ENCODE measurements at regions not wholly inside any gene's neighbourhood (a gene's known extent, or its start where the extent isn't known, plus 50 kb on each side); places are given as distances from the start of the nearest gene placed in this dataset.

DNA sequence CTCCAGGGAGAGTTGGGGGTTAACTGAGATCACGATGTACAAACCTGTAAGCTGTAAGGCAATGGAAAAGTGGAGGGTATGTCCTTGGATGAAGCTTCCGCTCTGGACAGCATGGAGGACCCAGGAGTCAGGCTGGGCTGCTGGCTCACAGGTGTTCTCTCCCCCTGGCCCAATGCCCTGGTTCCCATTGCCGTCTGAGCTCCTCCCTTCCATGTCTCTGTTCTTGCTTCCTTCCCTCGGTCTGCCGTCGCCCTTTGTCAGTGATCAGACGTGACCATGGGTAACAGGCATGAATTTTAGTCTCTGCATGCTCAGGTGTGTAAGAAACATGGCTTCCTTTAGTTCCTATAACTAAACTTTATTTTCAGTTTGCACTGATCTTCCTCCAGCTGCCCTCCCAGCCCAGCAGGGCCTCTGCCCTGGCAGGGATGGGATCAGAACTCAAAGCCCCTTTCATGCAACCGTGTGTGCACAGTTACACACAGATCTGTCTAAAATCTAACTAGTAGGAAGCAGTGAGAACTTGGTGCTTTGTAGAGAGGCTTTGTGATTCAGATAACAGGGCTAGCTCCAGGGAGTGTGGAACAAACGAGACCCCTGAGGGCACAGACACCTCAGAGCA lies 51.7 kb upstream of the KCNMB1 start:
- DNase-seq, result no peak
- Histone ChIP-seq H3K4me3 (no peak overlapping the region), H3K9me3 (no peaks in the 10 kb centered on the region), H3K27me3 (no peaks in the 10 kb centered on the region), H3K4me1 (no peaks in the 10 kb centered on the region), H3K27ac (no peak overlapping the region), H3K36me3 (no peaks in the 10 kb centered on the region)
- 71 to 82% (median 75%) methylated on average over 9 of the region's 9 CpGs for WGBS, 4 donors
- no peak for ATAC-seq
- intact Hi-C loops (cut with DNase I), result no loop called here
- no peak for TF ChIP-seq POLR2A (IDR thresholded peaks at IDR 0.05)
- TF ChIP-seq, protein P1, sequence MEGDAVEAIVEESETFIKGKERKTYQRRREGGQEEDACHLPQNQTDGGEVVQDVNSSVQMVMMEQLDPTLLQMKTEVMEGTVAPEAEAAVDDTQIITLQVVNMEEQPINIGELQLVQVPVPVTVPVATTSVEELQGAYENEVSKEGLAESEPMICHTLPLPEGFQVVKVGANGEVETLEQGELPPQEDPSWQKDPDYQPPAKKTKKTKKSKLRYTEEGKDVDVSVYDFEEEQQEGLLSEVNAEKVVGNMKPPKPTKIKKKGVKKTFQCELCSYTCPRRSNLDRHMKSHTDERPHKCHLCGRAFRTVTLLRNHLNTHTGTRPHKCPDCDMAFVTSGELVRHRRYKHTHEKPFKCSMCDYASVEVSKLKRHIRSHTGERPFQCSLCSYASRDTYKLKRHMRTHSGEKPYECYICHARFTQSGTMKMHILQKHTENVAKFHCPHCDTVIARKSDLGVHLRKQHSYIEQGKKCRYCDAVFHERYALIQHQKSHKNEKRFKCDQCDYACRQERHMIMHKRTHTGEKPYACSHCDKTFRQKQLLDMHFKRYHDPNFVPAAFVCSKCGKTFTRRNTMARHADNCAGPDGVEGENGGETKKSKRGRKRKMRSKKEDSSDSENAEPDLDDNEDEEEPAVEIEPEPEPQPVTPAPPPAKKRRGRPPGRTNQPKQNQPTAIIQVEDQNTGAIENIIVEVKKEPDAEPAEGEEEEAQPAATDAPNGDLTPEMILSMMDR (IDR thresholded peaks at IDR 0.05), result no peak

DNA sequence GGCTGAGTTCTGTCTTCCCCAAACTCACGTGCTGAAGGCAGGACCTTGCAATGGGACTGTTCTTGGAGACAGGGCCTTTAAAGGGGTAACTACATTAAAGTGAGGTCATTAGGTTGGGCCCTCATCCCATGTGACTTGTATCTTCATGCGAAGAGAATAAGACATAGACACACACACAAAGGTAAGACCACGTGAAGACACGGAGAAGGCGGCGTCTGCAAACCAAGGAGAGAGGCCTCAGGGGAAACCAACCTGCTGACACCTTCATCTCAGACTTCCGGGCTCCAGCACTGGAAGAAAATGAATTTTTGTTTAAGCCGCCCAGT lies 50.7 kb upstream of the KCNMB1 start:
- Histone ChIP-seq H3K36me3 (no peaks in the 10 kb centered on the region), H3K27me3 (no peaks in the 10 kb centered on the region), H3K4me3 (no peak overlapping the region), H3K9me3 (no peaks in the 10 kb centered on the region), H3K4me1 (peaks cover 0 to 4% (median 0%) of the 10 kb centered on the region in 12 donors), H3K27ac (no peak overlapping the region)
- ATAC-seq (no peak), DNase-seq (no peak)
- intact Hi-C loops (cut with DNase I), result loop anchor here in 2 of 10 donors (10.0 kb wide), 2 partner anchors 355 to 905 kb away; no protein-coding TSS in a partner anchor
- 94 to 95% (median 95%) methylated on average over 8 of the region's 8 CpGs for WGBS, 4 donors
- TF ChIP-seq POLR2A (IDR thresholded peaks at IDR 0.05), result no peak
- TF ChIP-seq, protein P1 (IDR thresholded peaks at IDR 0.05), result no peak

DNA sequence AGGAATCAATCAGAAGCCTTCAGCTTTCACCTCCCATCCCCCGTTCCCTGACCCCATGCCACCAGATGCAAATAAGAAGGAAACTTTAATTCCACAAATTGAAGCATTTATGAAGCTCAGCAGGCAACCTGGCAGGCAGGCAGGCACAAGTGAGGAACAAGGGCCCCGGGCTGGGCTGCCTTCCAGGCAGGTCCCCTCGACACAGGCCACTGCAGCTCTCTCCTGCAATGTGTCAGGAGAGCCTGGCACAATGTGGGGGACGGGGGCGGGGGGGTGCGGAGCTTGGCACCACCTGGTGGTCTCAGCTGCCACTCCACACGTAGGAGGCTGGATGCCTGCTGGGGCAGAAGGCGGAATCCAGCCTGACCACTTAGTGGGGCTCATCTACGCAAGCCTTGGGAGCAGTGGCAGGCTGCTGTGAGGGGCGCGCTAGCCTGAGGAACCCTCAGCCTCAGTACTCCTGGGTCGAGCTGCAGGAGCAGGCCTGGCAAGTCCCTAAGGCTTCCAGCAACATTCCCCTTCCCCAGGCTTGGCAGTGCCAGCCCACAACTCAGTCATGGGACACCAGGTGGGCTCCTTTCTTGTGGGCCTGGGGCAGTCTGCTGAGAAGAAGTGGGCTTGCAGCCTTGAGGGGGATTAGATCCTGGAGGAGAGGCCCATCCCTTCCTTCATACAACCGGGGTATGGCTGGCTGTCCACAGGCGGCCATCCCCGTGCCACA lies 50.2 kb upstream of the KCNMB1 start:
- intact Hi-C loops (cut with DNase I), result loop anchor here in 2 of 10 donors (10.0 kb wide), 2 partner anchors 355 to 905 kb away; no protein-coding TSS in a partner anchor
- H3K36me3 ChIP-seq, result no peaks in the 10 kb centered on the region
- no peak for TF ChIP-seq POLR2A (IDR thresholded peaks at IDR 0.05)
- TF ChIP-seq, protein P1 (IDR thresholded peaks at IDR 0.05), result no peak
- H3K9me3 ChIP-seq, result no peaks in the 10 kb centered on the region
- H3K27ac ChIP-seq, result no peak overlapping the region
- peaks cover 0 to 6% (median 0%) of the 10 kb centered on the region in 12 donors for H3K4me1 ChIP-seq
- H3K27me3 ChIP-seq, result no peaks in the 10 kb centered on the region
- 92 to 94% (median 93%) methylated on average over 5 to 15 of the region's 15 CpGs for WGBS, 4 donors
- ATAC-seq (no peak), DNase-seq (no peak)
- H3K4me3 ChIP-seq, result no peak overlapping the region
